CD4-positive, alpha-beta T cell treated with Interleukin-6 for 4 hours (primary cell): ENCODE measurements at regions not wholly inside any gene's neighbourhood (a gene's known extent, or its start where the extent isn't known, plus 50 kb on each side); places are given as distances from the start of the nearest gene placed in this dataset.
"Not testable (repeated sequence)": the region's sequence is repeated elsewhere in the genome, so short reads cannot be mapped to it uniquely, and the experiment has no call there.

ENCODE experiments used
- DNase-seq: peaks from one replicate; pipeline ENCODE4 v3.0.0-alpha.2; 2020; ENCODE audit warnings: mixed read lengths

DNA sequence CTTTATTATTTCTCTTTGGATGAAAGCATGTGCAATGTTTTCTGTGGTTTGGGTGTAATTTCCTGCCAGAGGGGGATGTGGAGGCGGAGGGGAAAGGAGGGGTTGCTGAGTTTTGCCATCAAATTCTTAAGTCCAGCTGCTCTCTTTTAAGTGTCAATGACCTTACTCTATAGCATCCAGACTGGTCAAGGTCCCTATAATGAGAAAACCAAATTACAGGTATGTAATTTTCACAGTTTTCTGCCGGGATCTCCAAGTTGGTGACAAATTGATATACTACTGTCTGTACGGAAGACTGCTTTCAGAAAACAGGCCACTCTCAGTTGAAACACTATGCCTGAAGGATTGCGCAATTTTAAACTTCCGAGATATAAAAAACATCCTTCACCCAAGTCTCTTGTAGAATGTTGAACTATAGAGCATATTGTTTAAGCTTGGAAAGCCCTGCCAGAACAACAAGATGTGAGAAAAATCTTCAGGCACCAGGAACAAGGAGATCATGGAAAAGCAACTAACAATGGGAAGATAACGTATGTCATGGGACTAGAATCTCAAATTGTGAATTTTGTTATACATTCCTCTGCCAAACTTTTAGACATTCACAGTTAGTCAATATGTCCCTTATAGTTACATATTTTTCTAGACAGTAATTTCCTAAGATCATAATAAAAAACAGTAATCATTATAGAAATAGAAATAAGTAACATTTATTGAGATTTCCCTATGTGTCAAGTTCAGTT is 300.7 kb upstream of the SATB1 start:
- peak; percentile 42 for DNase-seq

DNA sequence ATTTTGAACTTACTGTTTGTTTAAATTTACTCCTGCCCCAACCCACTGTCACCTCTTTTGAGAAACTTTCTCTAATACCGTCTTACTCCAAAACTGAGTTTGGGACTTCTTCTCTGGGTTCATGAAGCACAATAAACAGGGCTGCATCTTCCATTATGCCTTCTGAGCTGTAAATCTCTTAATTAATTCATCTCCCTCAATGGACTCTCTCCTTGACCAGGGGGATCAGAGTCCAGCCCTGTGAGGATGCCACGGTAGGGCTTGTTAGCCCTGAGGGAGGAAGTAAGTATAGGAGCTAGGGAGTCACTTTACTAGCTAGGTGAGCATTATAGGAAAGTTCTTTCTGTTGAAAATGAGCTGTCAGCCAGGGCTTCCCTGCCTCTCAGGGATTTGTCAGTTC is 299.3 kb upstream of the SATB1 start:
- no peak for DNase-seq

- no peak for DNase-seq
Observed at GRCh38 chr3:18723206-18723810, 298.2 kb upstream of the SATB1 start.

DNA sequence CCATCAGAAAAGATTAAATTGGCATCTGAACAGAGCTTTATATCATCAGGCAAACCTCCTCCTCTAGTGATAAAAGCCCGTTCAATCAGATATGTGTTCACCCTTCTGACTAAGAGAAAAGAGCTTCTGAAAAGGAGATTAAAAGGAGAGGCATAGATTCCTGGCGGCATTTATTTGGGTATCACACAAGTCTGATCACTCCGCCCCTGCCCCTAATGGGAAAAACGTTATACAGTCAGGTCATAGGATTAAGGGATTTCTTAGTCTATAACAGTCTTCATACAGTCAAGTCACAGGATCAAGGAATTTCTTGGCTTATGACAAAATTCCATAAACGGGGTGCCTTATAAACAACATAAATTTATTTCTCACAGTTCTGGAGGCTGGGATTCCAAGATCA is 295.4 kb upstream of the SATB1 start:
- no peak for DNase-seq

GRCh38 chr3:18717598-18717997 is 292.5 kb upstream of the SATB1 start:
- no peak for DNase-seq

DNA sequence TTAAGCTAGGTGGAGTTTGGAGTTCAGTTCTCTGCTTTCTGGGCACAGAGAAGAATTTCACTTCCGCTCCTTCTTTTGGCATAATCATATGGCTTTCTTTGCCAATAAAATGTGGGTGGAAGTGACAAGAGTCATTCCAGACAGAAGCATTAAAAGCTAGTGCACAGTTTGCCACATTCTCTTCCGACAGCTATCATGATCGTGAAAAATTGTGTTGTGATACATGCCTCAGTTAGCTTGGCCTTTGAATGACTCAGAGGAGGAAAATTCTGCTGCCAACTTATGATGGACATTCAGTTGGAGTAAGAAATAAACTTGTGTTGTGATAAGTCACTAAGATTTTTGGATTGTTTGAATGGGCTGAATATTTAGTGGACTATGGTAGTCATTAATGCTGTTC is 291.7 kb upstream of the SATB1 start:
- no peak for DNase-seq

DNA sequence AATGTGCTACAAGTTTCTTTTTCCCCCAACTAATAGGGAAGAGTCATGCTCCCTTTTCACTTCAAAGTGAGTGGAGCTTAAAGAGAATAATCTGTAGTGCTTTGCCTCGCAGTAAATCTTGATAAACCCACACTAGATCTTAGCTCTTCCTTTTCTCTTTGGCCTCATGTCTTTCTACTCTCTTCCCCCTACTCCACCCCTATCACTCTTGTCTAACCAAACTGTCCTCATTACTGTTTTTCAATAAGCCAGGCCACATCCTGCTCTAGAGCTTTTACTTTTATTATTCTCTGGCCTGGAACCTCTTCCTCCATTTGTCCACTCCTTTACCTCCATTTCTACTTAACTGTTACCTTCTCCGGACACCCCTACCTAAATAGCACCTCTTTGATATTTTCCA is 291.0 kb upstream of the SATB1 start:
- no peak for DNase-seq

DNA sequence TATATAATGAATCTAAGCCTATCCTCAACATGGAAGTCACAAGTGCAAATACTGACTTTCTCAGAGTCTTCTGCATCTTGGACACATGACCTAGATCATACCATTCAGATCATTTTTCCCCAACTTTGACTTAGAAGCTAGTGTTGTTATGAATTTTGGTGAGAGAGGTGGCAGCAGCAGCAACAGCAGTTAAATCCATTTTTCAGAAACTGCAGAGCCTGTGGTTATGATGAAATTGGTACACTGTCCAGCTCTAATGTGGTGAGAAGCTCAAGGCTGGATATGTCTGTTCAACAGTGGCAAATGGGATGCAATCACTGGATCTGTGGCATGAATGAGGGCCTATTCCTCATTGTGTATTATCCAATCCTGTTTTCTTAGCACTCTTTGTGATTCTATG is 290.1 kb upstream of the SATB1 start:
- no peak for DNase-seq

GRCh38 chr3:18713577-18713951 is 288.4 kb upstream of the SATB1 start:
- no peak for DNase-seq

DNA sequence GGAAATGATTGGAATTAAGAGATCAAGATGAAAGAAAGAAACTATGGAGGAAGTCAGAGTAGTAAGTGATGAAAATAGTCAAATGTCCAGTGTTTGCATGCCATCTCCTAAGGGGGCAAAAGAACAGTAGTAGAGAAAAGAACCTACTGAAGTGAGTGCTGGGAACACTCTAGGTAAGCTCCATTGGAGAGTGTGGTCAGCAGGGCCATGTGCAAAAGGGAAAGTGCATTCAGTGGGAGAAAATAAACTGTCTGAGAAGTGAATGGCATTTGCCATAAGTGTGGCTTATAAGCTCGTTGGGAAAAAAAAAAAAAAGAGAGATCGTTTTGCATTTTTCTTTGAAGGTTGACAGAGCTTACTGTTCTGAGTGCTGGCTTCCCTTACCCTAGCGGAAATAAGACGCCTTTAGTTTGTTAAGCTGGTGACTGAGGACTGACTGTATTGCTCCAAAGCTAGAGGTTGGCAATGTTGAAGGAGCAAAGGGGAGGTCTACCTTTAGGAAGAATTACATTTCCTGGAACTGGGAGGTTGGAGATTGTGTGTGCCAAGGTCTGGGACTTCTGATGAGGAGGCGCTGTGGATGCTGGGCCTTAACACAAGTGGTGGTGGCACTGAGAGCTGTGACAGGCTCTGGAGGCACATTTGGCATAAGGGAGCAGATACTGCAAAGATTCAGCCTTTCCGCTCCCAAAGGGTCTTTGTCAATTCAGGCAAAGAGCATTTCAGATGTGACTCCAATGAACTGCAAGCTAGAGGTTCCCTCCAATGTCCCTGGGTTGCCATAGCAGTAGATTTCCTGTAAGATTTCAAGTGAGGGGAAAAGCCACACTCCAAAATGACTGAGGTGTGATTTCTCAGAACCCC is 287.8 kb upstream of the SATB1 start:
- peak; percentile 19 for DNase-seq

DNA sequence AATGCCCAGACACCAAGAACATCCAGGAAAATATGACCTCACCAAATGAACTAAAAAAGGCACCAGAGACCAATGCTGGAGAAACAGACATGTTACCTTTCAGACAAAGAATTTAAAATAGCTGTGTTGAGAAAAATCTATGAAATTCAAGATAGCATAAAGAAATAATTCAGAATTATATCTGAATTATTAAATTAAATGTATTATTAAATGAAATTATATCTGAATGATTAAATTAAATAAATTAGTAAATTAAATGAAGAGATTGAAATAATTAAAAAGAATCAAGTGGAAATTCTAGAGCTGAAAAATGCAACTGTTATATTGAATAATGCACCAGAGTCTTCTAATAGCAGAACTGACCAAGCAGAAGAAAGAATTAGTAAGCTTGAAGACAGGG is 279.2 kb upstream of the SATB1 start:
- DNase-seq = no peak

- no peak for DNase-seq
Observed at GRCh38 chr3:18703798-18704197, 278.7 kb upstream of the SATB1 start.

DNA sequence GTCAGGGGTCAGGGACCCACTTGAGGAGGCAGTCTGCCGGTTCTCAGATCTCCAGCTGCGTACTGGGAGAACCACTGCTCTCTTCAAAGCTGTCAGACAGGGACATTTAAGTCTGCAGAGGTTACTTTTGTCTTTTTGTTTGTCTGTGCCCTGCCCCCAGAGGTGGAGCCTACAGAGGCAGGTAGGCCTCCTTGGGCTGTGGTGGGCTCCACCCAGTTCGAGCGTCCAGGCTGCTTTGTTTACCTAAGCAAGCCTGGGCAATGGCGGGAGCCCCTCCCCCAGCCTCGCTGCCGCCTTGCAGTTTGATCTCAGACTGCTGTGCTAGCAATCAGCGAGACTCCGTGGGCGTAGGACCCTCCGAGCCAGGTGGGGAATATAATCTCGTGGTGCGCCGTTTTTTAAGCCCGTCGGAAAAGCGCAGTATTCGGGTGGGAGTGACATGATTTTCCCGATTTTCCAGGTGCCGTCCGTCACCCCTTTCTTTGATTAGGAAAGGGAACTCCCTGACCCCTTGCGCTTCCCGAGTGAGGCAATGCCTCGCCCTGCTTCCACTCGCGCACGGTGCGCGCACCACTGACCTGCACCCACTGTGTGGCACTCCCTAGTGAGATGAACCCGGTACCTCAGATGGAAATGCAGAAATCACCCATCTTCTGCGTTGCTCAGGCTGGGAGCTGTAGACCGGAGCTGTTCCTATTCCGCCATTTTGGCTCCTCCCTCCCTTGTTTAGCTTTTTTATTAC is 268.6 kb upstream of the SATB1 start:
- DNase-seq = not testable (repeated sequence)

- no peak for DNase-seq
Observed at GRCh38 chr3:18687286-18687685, 262.1 kb upstream of the SATB1 start.

- DNase-seq = no peak
Observed at GRCh38 chr3:18683900-18684299, 258.8 kb upstream of the SATB1 start.

DNA sequence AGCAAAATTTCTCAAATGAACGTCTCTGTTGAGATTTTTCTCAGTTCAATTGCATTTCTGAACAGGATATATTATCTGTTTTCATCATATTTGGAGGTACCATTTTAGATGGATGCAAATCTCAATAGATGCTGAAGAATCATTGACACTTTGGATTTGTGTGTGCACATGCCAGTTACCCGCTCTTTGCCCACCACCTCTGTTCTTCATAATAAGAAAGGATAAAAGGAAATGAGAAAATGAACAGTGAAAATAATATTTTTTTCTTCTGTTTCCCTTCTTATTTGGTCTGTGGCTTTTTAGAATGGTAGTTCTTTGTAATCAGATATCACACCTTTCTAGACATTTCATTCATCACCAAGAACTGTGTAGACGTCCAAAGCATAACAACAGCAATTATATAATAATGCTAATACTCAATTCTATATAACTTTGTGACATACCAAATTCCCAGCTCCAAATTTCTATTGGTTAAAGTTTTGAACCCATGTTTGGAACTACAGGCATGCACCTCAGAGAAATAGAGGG is 256.7 kb upstream of the SATB1 start:
- DNase-seq = no peak

GRCh38 chr3:18680758-18681157 is 255.6 kb upstream of the SATB1 start:
- no peak for DNase-seq

GRCh38 chr3:18679238-18679637 is 254.1 kb upstream of the SATB1 start:
- peak; percentile 41 for DNase-seq

GRCh38 chr3:18675197-18675596 is 250.1 kb upstream of the SATB1 start:
- DNase-seq = no peak

DNA sequence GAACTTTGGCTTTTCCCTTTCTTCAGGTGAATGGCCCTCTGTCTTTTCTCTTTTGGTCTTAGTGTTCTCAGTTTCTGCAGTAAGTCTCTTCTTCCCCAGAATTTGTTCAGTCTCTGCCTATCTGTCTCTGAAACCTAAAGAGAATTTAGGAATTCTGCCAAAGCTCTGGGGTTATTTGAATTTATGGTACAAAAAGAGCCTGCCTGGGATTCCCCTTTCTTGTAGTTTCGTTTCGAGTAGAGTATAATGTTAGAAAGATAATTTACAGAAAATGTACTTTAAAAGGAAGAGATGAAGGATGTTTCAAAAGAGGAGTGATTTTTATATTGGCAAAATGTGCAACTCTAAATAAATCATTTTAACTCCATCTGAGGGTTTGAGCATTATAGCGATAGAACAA is 247.4 kb upstream of the SATB1 start:
- no peak for DNase-seq

DNA sequence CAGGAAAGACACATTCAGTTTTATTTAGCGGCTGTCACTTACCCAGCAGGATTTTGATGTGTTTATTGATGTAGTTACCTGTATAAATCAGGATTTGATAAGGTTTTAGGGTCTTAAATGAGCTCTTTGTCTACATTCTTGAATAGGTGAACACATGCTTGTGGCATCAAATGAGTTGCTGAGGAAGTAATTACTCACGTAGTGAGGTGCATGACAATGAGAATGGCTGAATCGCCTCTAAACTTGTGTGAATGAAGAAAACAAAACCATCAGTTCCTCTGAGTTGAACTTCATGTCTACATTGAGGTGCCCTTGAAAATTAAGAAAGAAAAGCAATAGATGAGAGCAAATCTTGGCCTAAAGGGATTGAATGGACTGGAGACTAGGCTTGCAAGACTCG is 245.6 kb upstream of the SATB1 start:
- no peak for DNase-seq

- DNase-seq = no peak
Observed at GRCh38 chr3:18669374-18669773, 244.2 kb upstream of the SATB1 start.

- DNase-seq = no peak
Observed at GRCh38 chr3:18667552-18667951, 242.4 kb upstream of the SATB1 start.
